Choroid plexus epithelial cell (primary cell): ENCODE measurements at regions not wholly inside any gene's neighbourhood (a gene's known extent, or its start where the extent isn't known, plus 50 kb on each side); places are given as distances from the start of the nearest gene placed in this dataset.

Experiments
- DNase-seq: peaks from one replicate; pipeline ENCODE4 v3.0.0-alpha.2; 2010; ENCODE audit warnings: low read depth
- H3K4me3 ChIP-seq: 2 replicates; pipeline ENCODE4 v1.5.1; 2011; ENCODE audit warnings: low read depth, mild to moderate bottlenecking, control low read depth, low read length, moderate library complexity
- CTCF ChIP-seq: conservative IDR thresholded peaks from 2 replicates; pipeline ENCODE4 v1.5.1; 2011; ENCODE audit warnings: low read depth, mild to moderate bottlenecking, control low read depth, inconsistent platforms, low read length, moderate library complexity

- TF ChIP-seq CTCF: no peak
- no peak overlapping the region for H3K4me3 ChIP-seq
- DNase-seq: no peak
These were observed 76.0 kb upstream of the SOD1 start for GRCh38 chr21:31583498-31583897.

GRCh38 chr21:31580866-31581276, 78.6 kb upstream of the SOD1 start:
- H3K4me3 ChIP-seq: no peak overlapping the region
- DNase-seq: peak; percentile 83
- peak; percentile 95 for TF ChIP-seq CTCF

- no peak for DNase-seq
- TF ChIP-seq CTCF: no peak
These were observed 82.2 kb upstream of the SOD1 start for GRCh38 chr21:31577271-31577670.

GRCh38 chr21:31576428-31576827, 83.1 kb upstream of the SOD1 start:
- H3K4me3 ChIP-seq: no peak overlapping the region
- no peak for TF ChIP-seq CTCF
- DNase-seq: peak; percentile 18

More at GRCh38 chr21:31577271-31577670, 82.2 kb upstream of the SOD1 start:
- no peak overlapping the region for H3K4me3 ChIP-seq

GRCh38 chr21:31573217-31573616, 86.3 kb upstream of the SOD1 start:
- DNase-seq: no peak
- no peak for TF ChIP-seq CTCF
- H3K4me3 ChIP-seq: no peak overlapping the region

GRCh38 chr21:31571879-31572278, 87.6 kb upstream of the SOD1 start:
- no peak for DNase-seq
- no peak overlapping the region for H3K4me3 ChIP-seq
- no peak for TF ChIP-seq CTCF

GRCh38 chr21:31570824-31571566, 88.5 kb upstream of the SOD1 start:
- no peak for TF ChIP-seq CTCF
- no peak for DNase-seq
- no peak overlapping the region for H3K4me3 ChIP-seq
